GM12865 (cell line): ENCODE measurements at regions not wholly inside any gene's neighbourhood (a gene's known extent, or its start where the extent isn't known, plus 50 kb on each side); places are given as distances from the start of the nearest gene placed in this dataset.

ENCODE experiments used
- DNase-seq: peaks from one replicate; pipeline ENCODE4 v3.0.0; 2010; ENCODE audit warnings: low read depth
- H3K4me3 ChIP-seq: 2 replicates; pipeline ENCODE4 v1.5.1; 2011; ENCODE audit warnings: mild to moderate bottlenecking, low read depth, low read length, control low read depth
- TF ChIP-seq, protein P1 (sequence below): IDR thresholded peaks from 2 replicates; pipeline ENCODE4 v1.5.1; 2011; ENCODE audit warnings: low read length, control low read depth, low read depth, inconsistent platforms; ENCODE audit not compliant: insufficient read depth; ENCODE audit errors: missing control alignments

- DNase-seq: peak; percentile 12
- TF ChIP-seq, protein P1, sequence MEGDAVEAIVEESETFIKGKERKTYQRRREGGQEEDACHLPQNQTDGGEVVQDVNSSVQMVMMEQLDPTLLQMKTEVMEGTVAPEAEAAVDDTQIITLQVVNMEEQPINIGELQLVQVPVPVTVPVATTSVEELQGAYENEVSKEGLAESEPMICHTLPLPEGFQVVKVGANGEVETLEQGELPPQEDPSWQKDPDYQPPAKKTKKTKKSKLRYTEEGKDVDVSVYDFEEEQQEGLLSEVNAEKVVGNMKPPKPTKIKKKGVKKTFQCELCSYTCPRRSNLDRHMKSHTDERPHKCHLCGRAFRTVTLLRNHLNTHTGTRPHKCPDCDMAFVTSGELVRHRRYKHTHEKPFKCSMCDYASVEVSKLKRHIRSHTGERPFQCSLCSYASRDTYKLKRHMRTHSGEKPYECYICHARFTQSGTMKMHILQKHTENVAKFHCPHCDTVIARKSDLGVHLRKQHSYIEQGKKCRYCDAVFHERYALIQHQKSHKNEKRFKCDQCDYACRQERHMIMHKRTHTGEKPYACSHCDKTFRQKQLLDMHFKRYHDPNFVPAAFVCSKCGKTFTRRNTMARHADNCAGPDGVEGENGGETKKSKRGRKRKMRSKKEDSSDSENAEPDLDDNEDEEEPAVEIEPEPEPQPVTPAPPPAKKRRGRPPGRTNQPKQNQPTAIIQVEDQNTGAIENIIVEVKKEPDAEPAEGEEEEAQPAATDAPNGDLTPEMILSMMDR: no peak
- no peak overlapping the region for H3K4me3 ChIP-seq
Observed at GRCh38 chr2:6423157-6423556, 442.6 kb downstream of the CMPK2 start.

DNA sequence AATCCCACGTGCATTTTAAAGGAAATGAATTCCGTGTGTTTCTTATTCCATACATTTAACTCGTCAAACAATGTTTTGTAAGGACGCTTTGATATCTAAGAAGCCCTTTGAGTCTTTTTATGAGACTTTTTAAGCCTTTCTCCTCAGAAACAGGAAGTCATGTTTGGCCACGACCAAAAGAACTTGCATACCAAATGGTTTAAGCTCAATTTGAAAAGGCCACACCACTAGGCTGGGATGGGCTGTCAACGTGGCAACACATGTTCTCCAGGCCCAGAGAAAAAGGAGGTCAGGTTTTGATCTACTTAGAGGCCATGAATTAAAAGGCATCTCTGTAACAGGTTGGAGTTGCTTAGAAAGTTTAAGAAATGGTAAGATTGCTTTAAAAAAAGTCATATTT is 441.8 kb downstream of the CMPK2 start:
- no peak overlapping the region for H3K4me3 ChIP-seq
- TF ChIP-seq, protein P1: no peak
- DNase-seq: peak; percentile 56

DNA sequence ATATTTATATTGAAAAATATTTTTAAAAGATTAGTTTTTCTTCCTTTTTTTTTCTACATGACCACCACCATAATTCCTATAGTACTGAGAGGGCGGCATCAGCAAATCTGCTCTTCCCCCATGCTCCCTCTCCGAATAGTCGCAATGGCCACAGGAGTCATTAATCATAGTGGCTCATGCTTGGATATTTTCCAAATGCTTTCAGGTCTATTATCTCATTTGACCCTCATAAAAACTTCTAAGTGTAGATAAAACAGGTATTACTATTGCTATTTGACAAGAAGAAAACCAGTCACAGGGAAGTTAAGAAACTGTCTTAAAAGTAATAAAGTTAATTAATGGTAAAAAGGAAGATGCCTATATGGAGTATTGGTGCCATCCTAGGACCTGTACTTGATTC is 440.7 kb downstream of the CMPK2 start:
- TF ChIP-seq, protein P1: no peak
- DNase-seq: no peak
- no peak overlapping the region for H3K4me3 ChIP-seq

DNA sequence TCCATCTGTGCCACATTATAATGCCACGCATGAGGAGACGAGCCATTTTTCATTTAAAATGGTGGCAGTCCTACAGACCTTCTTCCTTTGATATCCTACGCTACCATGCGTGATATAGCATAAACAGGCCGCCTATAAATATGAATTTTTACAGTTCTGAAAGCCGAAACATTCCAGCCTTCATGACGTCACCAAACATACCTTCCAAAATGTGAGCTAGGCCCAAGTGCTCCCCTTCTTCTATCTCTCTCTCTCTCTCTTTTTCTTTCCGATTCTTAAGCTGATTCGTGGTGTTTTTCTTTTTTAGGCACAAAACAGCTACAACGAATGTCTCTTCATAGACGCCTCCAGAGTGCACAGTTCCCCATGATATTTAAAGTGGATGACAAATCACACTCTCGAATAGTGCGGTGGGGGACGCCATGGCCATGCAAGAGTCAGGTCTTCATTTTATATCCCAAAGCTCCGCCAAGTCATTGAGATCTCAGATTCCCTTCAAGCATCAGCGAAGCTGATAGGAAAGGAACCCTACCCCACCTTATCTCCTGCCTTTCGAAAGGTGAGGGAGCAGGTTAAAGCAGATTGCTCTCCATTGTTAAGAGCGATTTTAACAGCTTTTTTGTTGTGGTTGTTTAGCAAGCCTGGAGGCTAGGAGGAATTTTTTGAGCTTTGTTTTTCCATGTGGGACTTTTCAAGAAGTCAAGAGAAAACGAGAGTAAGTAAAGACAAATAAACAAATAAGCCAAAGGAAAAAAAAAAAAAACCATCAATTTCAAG is 436.3 kb downstream of the CMPK2 start:
- no peak for DNase-seq
- TF ChIP-seq, protein P1: no peak
- H3K4me3 ChIP-seq: no peak overlapping the region

DNA sequence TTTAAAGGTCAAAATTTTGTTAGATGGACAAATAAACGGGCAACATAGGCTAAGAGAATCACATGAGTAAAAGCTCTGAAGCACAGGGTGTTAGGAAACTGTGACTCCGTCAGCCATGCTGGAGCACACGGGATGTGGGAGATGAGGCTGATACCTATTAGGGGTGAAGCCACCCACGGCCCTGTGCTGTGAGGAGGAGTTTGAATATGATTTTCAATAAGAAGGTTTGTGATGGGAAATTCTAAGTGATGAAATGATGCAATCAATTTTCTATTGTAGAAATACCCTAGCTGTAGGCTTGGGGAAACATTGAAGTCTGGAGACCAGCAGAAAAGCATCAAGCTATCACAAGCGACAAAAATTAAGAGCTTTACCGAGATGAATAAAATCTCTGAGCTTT is 431.3 kb downstream of the CMPK2 start:
- H3K4me3 ChIP-seq: no peak overlapping the region
- DNase-seq: no peak
- TF ChIP-seq, protein P1: no peak

- TF ChIP-seq, protein P1: no peak
- H3K4me3 ChIP-seq: no peak overlapping the region
- DNase-seq: peak; percentile 22
Observed at GRCh38 chr2:6441800-6442199, 423.9 kb downstream of the CMPK2 start.
